ENCODE measurements at regions not wholly inside any gene's neighbourhood (a gene's known extent, or its start where the extent isn't known, plus 50 kb on each side); places are given as distances from the start of the nearest gene placed in this dataset.

DNA sequence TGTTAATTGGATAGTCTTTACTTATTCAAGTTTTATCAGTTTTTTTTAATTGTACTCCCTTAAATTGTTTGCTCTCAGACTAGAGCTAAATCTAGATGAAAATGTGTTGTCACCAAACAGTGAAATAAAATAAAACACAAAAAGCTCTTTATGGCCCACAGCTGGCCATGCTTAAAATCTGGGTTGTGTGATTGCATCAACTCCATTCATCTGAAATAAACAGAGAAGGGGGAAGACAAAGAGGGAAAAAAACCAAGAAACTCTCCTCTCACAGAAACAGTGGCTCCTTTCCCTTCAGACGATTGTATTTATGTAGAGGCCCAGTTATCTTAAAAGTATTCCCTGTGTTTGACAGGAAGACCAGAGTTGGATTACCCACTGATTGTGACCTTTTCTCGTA lies 422.4 kb downstream of the IRX1 start:
- no peak for DNase-seq (ENCODE audit: low spot score in 2 of 2)
- intact Hi-C loops (cut with DNase I; ENCODE audit: low total_unique reads): no loop called here
- WGBS, 2 donors: 69 to 82% methylated on average over 2 of the region's 2 CpGs
- no peak overlapping the region for H3K4me3 ChIP-seq (ENCODE audit: low read depth, poor library complexity, severe bottlenecking)
- no peak for TF ChIP-seq POLR2A (IDR thresholded peaks at IDR 0.05)
- TF ChIP-seq, protein P1, sequence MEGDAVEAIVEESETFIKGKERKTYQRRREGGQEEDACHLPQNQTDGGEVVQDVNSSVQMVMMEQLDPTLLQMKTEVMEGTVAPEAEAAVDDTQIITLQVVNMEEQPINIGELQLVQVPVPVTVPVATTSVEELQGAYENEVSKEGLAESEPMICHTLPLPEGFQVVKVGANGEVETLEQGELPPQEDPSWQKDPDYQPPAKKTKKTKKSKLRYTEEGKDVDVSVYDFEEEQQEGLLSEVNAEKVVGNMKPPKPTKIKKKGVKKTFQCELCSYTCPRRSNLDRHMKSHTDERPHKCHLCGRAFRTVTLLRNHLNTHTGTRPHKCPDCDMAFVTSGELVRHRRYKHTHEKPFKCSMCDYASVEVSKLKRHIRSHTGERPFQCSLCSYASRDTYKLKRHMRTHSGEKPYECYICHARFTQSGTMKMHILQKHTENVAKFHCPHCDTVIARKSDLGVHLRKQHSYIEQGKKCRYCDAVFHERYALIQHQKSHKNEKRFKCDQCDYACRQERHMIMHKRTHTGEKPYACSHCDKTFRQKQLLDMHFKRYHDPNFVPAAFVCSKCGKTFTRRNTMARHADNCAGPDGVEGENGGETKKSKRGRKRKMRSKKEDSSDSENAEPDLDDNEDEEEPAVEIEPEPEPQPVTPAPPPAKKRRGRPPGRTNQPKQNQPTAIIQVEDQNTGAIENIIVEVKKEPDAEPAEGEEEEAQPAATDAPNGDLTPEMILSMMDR (IDR thresholded peaks at IDR 0.05): no peak

DNA sequence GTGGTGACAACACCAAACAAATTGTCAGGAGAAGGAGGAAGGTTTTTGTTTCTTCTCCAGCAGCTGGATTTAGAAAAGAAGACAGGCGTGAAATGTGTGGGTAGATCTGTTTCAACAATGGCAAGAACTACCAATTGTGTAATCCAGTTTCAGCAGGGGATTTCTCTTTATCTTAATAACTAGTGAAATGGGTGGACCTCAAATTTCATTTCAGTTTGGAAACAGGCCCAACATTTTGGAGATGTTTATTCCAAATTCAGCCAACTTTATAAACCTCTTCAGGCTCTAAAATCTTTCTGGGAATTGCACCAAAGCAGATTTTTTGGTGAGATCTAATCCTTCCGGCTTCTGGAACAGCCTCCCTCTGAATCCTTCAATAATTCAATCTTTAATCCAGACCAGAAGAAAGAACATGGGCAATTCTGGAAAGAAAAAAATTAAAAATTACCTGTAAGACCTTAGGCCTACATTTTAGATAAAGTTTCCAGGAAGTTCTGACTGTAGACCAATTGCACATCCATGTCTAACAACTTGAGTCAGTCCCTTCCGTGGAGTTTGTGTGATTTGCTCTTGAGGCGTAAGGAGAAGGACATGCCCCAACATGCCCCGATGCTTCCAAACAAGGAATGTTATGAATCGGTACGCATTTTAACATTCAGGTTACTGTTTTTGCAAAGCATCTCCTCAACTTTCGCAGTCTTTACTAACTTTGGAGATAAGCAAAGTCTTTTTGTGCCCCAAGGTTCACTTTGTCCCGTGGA lies 423.6 kb downstream of the IRX1 start:
- TF ChIP-seq, protein P1 (IDR thresholded peaks at IDR 0.05): no peak
- TF ChIP-seq POLR2A (IDR thresholded peaks at IDR 0.05): no peak
- intact Hi-C loops (cut with DNase I; ENCODE audit: low total_unique reads): no loop called here
- peak in 1 of 2 donors; percentile 33 for DNase-seq (ENCODE audit: low spot score in 2 of 2)
- 42 to 44% methylated on average over 9 of the region's 9 CpGs for WGBS, 2 donors
- H3K4me3 ChIP-seq (ENCODE audit: low read depth, poor library complexity, severe bottlenecking): no peak overlapping the region

DNA sequence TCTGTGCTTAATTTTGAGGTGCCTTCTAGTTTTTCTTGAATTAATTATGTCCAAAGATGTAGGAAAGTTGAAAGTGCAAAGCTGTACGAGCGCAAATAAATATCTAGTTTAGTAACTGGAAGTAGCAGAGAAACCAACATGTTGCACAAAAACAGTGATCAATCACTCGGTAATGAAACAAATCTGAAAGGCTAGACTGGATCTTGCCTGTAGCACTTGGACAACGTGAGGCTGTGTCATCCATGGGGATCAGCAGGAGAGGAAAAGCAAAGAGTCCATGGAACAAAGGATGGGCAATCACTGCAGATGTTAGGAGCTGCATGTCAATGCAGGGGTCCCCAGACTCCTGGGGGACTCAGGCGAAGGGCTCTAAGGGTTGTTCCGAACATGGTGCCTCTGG lies 424.2 kb downstream of the IRX1 start:
- intact Hi-C loops (cut with DNase I; ENCODE audit: low total_unique reads): no loop called here
- H3K4me3 ChIP-seq (ENCODE audit: low read depth, poor library complexity, severe bottlenecking): no peak overlapping the region
- DNase-seq (ENCODE audit: low spot score in 2 of 2): peak in 1 of 2 donors; percentile 19
- 53 to 54% methylated on average over 6 of the region's 6 CpGs for WGBS, 2 donors
- TF ChIP-seq, protein P1 (IDR thresholded peaks at IDR 0.05): no peak
- no peak for TF ChIP-seq POLR2A (IDR thresholded peaks at IDR 0.05)

DNA sequence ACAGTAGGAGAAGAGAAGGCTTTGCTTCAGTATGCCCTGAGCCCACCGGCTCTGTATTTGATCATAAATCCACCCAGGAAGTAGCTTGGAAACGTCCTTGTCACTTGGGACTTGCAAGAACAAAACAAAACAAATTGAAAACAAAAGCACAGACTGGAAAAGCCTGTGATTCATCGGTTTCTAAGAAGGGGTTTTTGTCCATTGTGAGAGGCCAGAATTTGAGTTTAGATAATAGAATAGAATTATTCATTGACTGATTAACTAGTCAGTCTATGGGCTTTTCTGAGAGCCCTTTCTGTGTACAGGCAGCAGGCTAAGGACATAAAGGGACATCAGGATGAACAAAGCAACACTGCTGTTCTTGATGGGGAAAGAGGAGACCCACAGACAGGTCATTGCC lies 424.8 kb downstream of the IRX1 start:
- 37 to 45% methylated on average over 3 of the region's 3 CpGs for WGBS, 2 donors
- H3K4me3 ChIP-seq (ENCODE audit: low read depth, poor library complexity, severe bottlenecking): no peak overlapping the region
- TF ChIP-seq, protein P1 (IDR thresholded peaks at IDR 0.05): no peak
- TF ChIP-seq POLR2A (IDR thresholded peaks at IDR 0.05): no peak
- DNase-seq (ENCODE audit: low spot score in 2 of 2): no peak
- intact Hi-C loops (cut with DNase I; ENCODE audit: low total_unique reads): no loop called here

DNA sequence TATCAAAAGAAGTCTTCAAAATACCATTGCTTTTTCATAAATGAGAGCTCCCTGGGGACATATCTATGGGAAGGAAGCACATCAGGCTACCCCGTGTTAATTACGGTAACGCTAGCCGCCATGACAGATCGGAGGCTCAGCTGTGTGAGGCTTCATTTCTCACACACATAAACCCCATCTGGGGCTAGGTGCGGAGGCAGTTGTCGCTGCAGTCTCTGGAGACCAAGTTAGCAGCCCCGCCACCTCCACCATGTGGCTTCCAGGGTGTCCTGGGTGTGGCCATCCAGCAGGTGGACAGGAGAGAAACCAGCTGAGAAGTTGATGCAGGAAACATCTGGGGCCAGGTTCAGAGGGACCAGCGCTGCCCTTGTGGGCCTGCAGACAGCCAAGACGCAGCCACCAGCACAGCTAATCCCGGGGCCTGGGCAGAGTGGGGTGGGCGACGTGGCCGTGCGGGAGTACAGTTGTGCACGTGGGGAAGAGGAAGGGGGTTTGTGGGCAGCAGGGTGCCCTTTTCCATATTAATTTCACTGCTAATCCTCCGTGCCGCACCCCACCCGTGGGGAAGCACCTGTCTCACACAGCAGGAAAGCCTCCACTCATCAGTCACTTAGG lies 426.5 kb downstream of the IRX1 start:
- WGBS, 2 donors: 85 to 88% methylated on average over 19 of the region's 19 CpGs
- TF ChIP-seq, protein P1 (IDR thresholded peaks at IDR 0.05): no peak
- no peak for TF ChIP-seq POLR2A (IDR thresholded peaks at IDR 0.05)
- intact Hi-C loops (cut with DNase I; ENCODE audit: low total_unique reads): no loop called here
- no peak overlapping the region for H3K4me3 ChIP-seq (ENCODE audit: low read depth, poor library complexity, severe bottlenecking)
- DNase-seq (ENCODE audit: low spot score in 2 of 2): no peak
